Cardiac muscle cell (in vitro differentiated cells and primary cell): ENCODE measurements at regions not wholly inside any gene's neighbourhood (a gene's known extent, or its start where the extent isn't known, plus 50 kb on each side); places are given as distances from the start of the nearest gene placed in this dataset.
A peak's percentile ranks its signal among the peaks of the same experiment; 100 is the strongest.
"Not testable (repeated sequence)": the region's sequence is repeated elsewhere in the genome, so short reads cannot be mapped to it uniquely, and the experiment has no call there.

ENCODE experiments used
- DNase-seq, 2 donors: peaks; one replicate each; pipeline versions ENCODE4 v3.0.0 to v3.0.0-alpha.2; 2010 to 2017; ENCODE audit warnings: low read depth in 1 of 2, low spot score in 1 of 2
- H3K27ac ChIP-seq: fragments of 200-600 bp; sonication (generic); 2 replicates; pipeline ENCODE4 v1.5.1; 2016
- H3K27me3 ChIP-seq: fragments of 200-600 bp; sonication (generic); 2 replicates; pipeline ENCODE4 v1.6.0; 2016; ENCODE audit warnings: control low read depth
- H3K36me3 ChIP-seq: fragments of 200-600 bp; sonication (generic); 2 replicates; pipeline ENCODE4 v1.5.1; 2016; ENCODE audit warnings: control low read depth
- H3K4me1 ChIP-seq: fragments of 200-600 bp; sonication (generic); 2 replicates; pipeline ENCODE4 v1.8.1; 2017; ENCODE audit warnings: low read depth, mild to moderate bottlenecking, mixed run types
- H3K4me3 ChIP-seq: fragments of 200-600 bp; sonication (generic); 2 replicates; pipeline ENCODE4 v1.5.1; 2016; ENCODE audit warnings: mild to moderate bottlenecking
- H3K9me3 ChIP-seq: fragments of 200-600 bp; sonication (generic); 2 replicates; pipeline ENCODE4 v1.5.1; 2017; ENCODE audit warnings: low read depth, mild to moderate bottlenecking, control low read depth
- TF ChIP-seq, protein P1 (sequence below): IDR thresholded peaks from 2 replicates; pipeline ENCODE4 v1.5.1; 2012; ENCODE audit warnings: low read depth, mild to moderate bottlenecking, low read length

DNA sequence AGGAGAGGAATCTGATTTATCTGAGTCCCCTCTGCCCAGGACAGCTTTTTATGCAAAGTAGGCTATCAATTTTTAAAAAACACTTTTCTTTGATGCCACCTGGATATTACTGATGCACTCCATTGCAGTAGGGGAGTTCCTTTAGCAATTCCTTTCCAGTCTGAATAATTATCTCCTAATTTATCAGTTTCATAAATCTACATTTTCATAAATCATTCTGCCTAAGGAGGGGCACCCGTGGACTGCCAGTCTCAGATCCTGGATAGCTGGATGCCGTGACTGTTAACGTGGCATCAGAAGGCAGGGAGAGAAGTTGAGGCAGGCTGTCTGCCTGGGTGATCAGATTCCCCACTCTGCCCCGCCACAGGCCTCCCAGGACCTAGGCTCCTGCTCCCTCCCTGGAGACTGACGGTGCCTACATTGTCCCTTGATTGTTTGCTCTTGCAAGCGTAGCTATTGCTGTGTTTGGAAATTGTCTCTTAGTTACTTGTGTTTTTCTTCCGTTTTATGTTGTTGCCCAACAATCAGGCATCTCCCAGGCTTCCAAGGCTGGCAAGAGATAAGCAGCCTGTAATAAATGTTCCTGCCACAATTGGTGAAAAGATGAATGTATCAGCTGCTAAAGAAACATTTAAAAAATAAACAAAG lies 75.2 kb downstream of the KATNIP start:
- Histone ChIP-seq H3K36me3 (no peaks in the 10 kb centered on the region), H3K27me3 (no peaks in the 10 kb centered on the region), H3K4me3 (no peak overlapping the region), H3K4me1 (peaks cover 37% of the 10 kb centered on the region), H3K27ac (peak overlapping the region; percentile 68), H3K9me3 (no peaks in the 10 kb centered on the region)
- peak in 1 of 2 donors; percentile 85 for DNase-seq
- TF ChIP-seq, protein P1, sequence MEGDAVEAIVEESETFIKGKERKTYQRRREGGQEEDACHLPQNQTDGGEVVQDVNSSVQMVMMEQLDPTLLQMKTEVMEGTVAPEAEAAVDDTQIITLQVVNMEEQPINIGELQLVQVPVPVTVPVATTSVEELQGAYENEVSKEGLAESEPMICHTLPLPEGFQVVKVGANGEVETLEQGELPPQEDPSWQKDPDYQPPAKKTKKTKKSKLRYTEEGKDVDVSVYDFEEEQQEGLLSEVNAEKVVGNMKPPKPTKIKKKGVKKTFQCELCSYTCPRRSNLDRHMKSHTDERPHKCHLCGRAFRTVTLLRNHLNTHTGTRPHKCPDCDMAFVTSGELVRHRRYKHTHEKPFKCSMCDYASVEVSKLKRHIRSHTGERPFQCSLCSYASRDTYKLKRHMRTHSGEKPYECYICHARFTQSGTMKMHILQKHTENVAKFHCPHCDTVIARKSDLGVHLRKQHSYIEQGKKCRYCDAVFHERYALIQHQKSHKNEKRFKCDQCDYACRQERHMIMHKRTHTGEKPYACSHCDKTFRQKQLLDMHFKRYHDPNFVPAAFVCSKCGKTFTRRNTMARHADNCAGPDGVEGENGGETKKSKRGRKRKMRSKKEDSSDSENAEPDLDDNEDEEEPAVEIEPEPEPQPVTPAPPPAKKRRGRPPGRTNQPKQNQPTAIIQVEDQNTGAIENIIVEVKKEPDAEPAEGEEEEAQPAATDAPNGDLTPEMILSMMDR, result no peak

DNA sequence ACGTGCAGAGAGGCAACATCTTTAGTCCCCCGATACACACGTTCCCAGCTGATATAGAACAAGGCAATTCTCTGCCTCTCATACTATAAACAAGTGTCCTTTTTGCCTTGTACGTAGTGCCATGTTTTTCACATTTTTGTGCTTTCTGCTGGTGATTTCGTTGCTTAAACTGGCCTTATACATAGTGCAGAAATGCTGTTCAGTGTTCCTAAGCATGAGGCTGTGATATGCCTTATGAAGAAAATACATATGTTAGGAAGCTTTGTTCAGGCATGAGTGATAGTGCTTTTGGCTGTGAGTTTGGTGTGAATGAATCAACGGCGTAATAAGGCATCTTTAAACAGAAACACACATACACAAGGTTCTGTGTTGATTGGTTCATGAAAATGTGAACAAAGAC lies 77.2 kb downstream of the KATNIP start:
- Histone ChIP-seq H3K4me1 (peaks cover 25% of the 10 kb centered on the region), H3K27me3 (no peaks in the 10 kb centered on the region), H3K36me3 (no peaks in the 10 kb centered on the region), H3K9me3 (no peaks in the 10 kb centered on the region), H3K4me3 (no peak overlapping the region), H3K27ac (no peak overlapping the region)
- TF ChIP-seq, protein P1, result no peak
- DNase-seq, result no peak

DNA sequence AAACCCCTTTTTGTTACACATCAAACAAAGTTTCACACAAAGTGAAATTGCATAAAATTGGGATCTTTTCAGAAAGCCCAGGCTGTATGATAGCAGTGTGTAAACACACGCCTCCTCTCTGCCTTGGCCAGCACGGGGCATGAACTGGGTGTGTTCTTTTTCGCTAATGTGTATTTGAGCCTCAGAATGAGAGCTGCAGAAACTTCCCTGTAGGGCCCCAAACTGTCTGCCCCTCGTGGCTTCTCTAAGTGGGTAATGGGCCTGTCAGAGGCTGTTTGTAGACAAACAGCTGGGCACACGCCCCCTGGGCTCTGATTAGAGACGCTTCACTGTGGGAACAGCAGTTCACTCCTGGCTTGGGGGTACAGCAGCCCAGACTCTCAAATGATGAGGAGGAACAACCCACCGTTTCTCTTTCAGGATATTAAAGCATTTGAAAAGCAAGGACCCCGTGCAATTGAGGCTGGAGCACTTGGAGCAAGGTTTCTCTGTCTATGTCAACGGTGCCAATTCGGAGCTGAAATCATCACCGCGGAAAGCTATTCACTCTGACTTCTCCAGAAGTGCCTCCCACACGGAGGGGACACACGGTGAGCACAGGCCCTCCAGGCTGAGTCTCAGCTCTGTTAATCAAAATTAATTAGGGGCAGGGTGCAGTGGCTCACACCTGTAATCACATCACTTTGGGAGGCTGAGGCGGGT lies 78.4 kb downstream of the KATNIP start:
- Histone ChIP-seq H3K9me3 (no peaks in the 10 kb centered on the region), H3K27ac (peak overlapping the region; percentile 71)
- peak in 1 of 2 donors; percentile 38 for DNase-seq

DNA sequence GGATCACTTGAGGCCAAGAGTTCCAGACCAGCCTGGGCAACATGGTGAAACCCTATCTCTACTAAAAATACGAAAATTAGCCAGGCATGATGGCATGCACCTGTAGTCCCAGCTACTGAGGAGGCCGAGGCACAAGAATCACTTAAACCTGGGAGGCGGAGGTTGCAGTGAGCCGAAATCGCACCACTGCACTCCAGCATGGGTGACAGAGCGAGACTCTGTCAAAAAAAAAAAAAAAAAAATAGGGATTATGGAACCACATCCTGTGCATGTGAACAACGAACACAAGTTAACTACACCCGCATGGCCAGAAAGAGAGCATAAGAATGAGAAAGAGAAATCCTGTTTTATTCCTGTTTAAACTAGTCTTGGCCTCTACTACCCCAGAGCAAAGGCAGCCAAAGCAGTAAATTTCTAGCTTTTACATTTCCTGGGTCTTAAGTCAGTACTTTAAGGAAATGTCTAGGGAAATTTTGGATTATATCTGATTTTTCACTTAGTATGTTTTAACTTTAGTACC lies 79.1 kb downstream of the KATNIP start:
- not testable (repeated sequence) for H3K27me3 ChIP-seq, H3K36me3 ChIP-seq, DNase-seq, H3K4me3 ChIP-seq, H3K9me3 ChIP-seq
- peaks cover 32% of the 10 kb centered on the region for H3K4me1 ChIP-seq
- H3K27ac ChIP-seq, result peak overlapping the region; percentile 71

More for the DNA sequence above, 78.4 kb downstream of the KATNIP start:
- H3K36me3 ChIP-seq, result no peaks in the 10 kb centered on the region
- H3K4me1 ChIP-seq, result peaks cover 26% of the 10 kb centered on the region
- TF ChIP-seq, protein P1, result no peak
- H3K27me3 ChIP-seq, result no peaks in the 10 kb centered on the region
- no peak overlapping the region for H3K4me3 ChIP-seq

DNA sequence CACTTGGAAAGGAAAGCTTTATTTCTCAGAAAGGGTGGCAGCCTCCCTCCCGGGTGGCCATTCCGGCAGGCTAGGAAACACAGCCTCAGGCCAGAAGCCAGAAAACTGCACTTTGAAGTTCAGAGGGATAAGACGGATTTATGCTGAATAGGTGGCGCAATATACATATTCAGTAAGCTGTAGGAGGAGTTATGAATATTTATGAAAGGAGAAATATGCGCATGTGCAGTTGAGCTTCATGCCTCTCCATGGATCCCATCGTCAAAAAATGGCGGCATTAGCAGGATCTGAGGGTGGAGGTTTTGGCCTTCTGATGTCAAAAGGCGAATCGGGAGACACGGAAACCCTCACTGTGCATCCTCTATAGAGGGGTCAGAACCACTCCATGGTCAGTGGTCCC lies 82.3 kb downstream of the KATNIP start:
- Histone ChIP-seq H3K36me3 (no peaks in the 10 kb centered on the region), H3K27ac (no peak overlapping the region), H3K27me3 (no peaks in the 10 kb centered on the region), H3K9me3 (no peaks in the 10 kb centered on the region), H3K4me1 (peaks cover 37% of the 10 kb centered on the region), H3K4me3 (no peak overlapping the region)
- no peak for DNase-seq
- TF ChIP-seq, protein P1, result no peak

DNA sequence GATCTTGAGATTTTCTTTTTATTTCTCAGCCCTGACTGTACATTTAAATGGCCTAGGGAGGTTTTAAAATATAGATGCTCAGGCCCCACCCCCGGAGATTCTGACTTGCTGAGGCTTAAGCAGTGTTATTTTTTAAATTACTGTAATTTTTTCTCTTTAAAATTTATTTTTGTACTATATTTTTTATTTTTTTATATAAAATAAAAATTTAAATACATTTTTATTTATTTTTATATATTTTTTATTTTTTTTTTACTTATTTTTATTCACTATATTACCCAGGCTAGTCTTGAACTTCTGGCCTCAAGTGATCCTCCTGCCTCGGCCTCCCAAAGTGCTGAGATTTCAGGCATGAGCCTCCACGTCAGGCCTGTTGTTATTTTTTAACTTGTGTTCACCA lies 83.3 kb downstream of the KATNIP start:
- peak overlapping the region; percentile 76 for H3K27ac ChIP-seq
- no peak overlapping the region for H3K4me3 ChIP-seq
- peaks cover 35% of the 10 kb centered on the region for H3K4me1 ChIP-seq
- TF ChIP-seq, protein P1, result no peak
- H3K27me3 ChIP-seq, result no peaks in the 10 kb centered on the region
- no peak for DNase-seq
- no peaks in the 10 kb centered on the region for H3K36me3 ChIP-seq
- H3K9me3 ChIP-seq, result no peaks in the 10 kb centered on the region
